Neural cell (in vitro differentiated cells): ENCODE measurements at regions not wholly inside any gene's neighbourhood (a gene's known extent, or its start where the extent isn't known, plus 50 kb on each side); places are given as distances from the start of the nearest gene placed in this dataset.

Experiments
- H2AFZ ChIP-seq: fragments of 200-600, 300-800 bp; sonication (generic), shearing (Covaris generic); 2 replicates; pipeline ENCODE4 v1.6.0; 2014; ENCODE audit warnings: low read depth, mild to moderate bottlenecking, antibody characterized with exemption, low read length, moderate library complexity
- H3F3A ChIP-seq: fragments of 200-600 bp; shearing (Covaris generic); 2 replicates; pipeline ENCODE4 v1.6.1; 2016; ENCODE audit warnings: mild to moderate bottlenecking, moderate library complexity, mixed read lengths, antibody characterized with exemption, low read length; ENCODE audit not compliant: insufficient read depth, poor library complexity, severe bottlenecking
- H3K27ac ChIP-seq: fragments of 200-600, 300-800 bp; sonication (generic), shearing (Covaris generic); 2 replicates; pipeline ENCODE4 v1.5.1; 2014; ENCODE audit warnings: mild to moderate bottlenecking, low read length, moderate library complexity
- H3K27me3 ChIP-seq: fragments of 300-800, 200-600 bp; sonication (generic), shearing (Covaris generic); 2 replicates; pipeline ENCODE4 v1.6.0; 2014; ENCODE audit warnings: mild to moderate bottlenecking, low read depth, low read length, moderate library complexity; ENCODE audit not compliant: insufficient read depth
- H3K36me3 ChIP-seq: fragments of 300-800, 200-600 bp; sonication (generic), shearing (Covaris generic); 2 replicates; pipeline ENCODE4 v1.5.1; 2014; ENCODE audit warnings: mild to moderate bottlenecking, antibody characterized with exemption, low read length, moderate library complexity; ENCODE audit not compliant: insufficient read depth
- H3K4me2 ChIP-seq: fragments of 300-800, 200-600 bp; sonication (generic), shearing (Covaris generic); 2 replicates; pipeline ENCODE4 v1.6.0; 2014; ENCODE audit warnings: mild to moderate bottlenecking, low read length
- H3K4me3 ChIP-seq: fragments of 300-800, 200-600 bp; sonication (generic), shearing (Covaris generic); 2 replicates; pipeline ENCODE4 v1.5.1; 2014; ENCODE audit warnings: mild to moderate bottlenecking, low read length, moderate library complexity
- H3K79me2 ChIP-seq: fragments of 200-600 bp; shearing (Covaris generic); replicated peaks from 2 replicates; pipeline ENCODE4 v1.6.0; 2014; ENCODE audit warnings: mild to moderate bottlenecking, low read length, moderate library complexity; ENCODE audit not compliant: insufficient read depth
- H3K9ac ChIP-seq: fragments of 300-800, 200-600 bp; sonication (generic), shearing (Covaris generic); 2 replicates; pipeline ENCODE4 v1.6.1; 2016; ENCODE audit warnings: mild to moderate bottlenecking, low read length, mixed read lengths
- H3K9me2 ChIP-seq: fragments of 200-600 bp; shearing (Covaris generic); 2 replicates; pipeline ENCODE4 v1.6.1; 2016; ENCODE audit warnings: mild to moderate bottlenecking, low read length, mixed read lengths; ENCODE audit not compliant: insufficient read depth
- H3K9me3 ChIP-seq: fragments of 200-600, 300-800 bp; sonication (generic), shearing (Covaris generic); 2 replicates; pipeline ENCODE4 v1.6.1; 2016; ENCODE audit warnings: mild to moderate bottlenecking, mixed run types, low read length, moderate library complexity, mixed read lengths
- H4K20me1 ChIP-seq: fragments of 200-600 bp; shearing (Covaris generic); 2 replicates; pipeline ENCODE4 v1.6.1; 2016; ENCODE audit warnings: mild to moderate bottlenecking, mixed run types; ENCODE audit not compliant: insufficient read depth
- EP300 ChIP-seq: fragments of 450-650 bp; conservative IDR thresholded peaks from 2 replicates; pipeline ENCODE4 v1.6.1; 2014; ENCODE audit warnings: antibody characterized with exemption, mild to moderate bottlenecking, moderate library complexity; ENCODE audit not compliant: poor library complexity, severe bottlenecking
- EZH2 ChIP-seq: fragments of 200-600, 300-800 bp; shearing (Covaris generic), sonication (generic); IDR thresholded peaks from 2 replicates; pipeline ENCODE4 v1.6.1; 2014; ENCODE audit warnings: antibody characterized with exemption, low read length, borderline replicate concordance, mild to moderate bottlenecking; ENCODE audit not compliant: insufficient read depth, poor library complexity, severe bottlenecking
- MXI1 ChIP-seq: fragments of 450-650 bp; conservative IDR thresholded peaks from 2 replicates; pipeline ENCODE4 v1.6.1; 2014; ENCODE audit warnings: antibody characterized with exemption, mild to moderate bottlenecking; ENCODE audit not compliant: poor library complexity, severe bottlenecking
- POLR2AphosphoS5 ChIP-seq: IDR thresholded peaks from 2 replicates; pipeline ENCODE4 v1.6.1; 2012
- RAD21 ChIP-seq: fragments of 450-650 bp; conservative IDR thresholded peaks from 2 replicates; pipeline ENCODE4 v1.6.1; 2014; ENCODE audit warnings: antibody characterized with exemption, mild to moderate bottlenecking, moderate library complexity
- REST ChIP-seq: IDR thresholded peaks from 2 replicates; pipeline ENCODE4 v1.6.1; 2012; ENCODE audit warnings: borderline replicate concordance
- SMC3 ChIP-seq: fragments of 450-650 bp; conservative IDR thresholded peaks from 2 replicates; pipeline ENCODE4 v1.6.1; 2014; ENCODE audit warnings: antibody characterized with exemption, mild to moderate bottlenecking, moderate library complexity; ENCODE audit not compliant: poor library complexity
- TAF1 ChIP-seq: IDR thresholded peaks from 2 replicates; pipeline ENCODE4 v1.6.1; 2012; ENCODE audit warnings: low read depth
- TF ChIP-seq, protein P1 (sequence below): fragments of 450-650 bp; IDR thresholded peaks from 2 replicates; pipeline ENCODE4 v1.5.1; 2014; ENCODE audit warnings: antibody characterized with exemption, mild to moderate bottlenecking, moderate library complexity; ENCODE audit not compliant: poor library complexity, severe bottlenecking

DNA sequence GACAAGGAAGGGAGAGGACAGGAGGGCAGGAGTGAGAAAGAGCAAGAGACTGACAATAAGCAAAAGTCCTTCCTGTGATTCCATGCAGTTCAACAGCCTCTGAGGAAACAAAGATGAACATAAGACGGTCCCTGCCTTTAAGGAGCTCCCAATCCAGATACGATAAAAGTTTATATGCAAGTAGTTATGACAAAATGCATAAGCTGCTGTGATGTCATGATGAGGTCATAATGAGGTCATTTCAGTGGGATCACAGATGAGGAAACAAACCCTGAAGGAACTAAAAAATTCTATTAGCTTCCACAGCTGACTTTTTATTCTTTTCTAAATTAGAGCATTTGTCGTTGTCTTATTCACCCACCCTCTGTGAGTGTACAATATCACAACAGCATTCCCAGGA is 458.5 kb upstream of the ACVR2A start:
- Histone ChIP-seq H4K20me1 (no peaks in the 10 kb centered on the region), H3F3A (no peaks in the 10 kb centered on the region), H3K9me3 (no peaks in the 10 kb centered on the region), H3K36me3 (no peaks in the 10 kb centered on the region), H3K4me2 (no peak overlapping the region), H3K27ac (no peak overlapping the region), H2AFZ (no peak overlapping the region), H3K9me2 (no peaks in the 10 kb centered on the region), H3K27me3 (no peaks in the 10 kb centered on the region), H3K9ac (no peak overlapping the region), H3K79me2 (no peaks in the 10 kb centered on the region), H3K4me3 (no peak overlapping the region)
- no peak for TF ChIP-seq REST
- no peak for TF ChIP-seq RAD21
- TF ChIP-seq SMC3: no peak
- no peak for TF ChIP-seq TAF1
- TF ChIP-seq, protein P1, sequence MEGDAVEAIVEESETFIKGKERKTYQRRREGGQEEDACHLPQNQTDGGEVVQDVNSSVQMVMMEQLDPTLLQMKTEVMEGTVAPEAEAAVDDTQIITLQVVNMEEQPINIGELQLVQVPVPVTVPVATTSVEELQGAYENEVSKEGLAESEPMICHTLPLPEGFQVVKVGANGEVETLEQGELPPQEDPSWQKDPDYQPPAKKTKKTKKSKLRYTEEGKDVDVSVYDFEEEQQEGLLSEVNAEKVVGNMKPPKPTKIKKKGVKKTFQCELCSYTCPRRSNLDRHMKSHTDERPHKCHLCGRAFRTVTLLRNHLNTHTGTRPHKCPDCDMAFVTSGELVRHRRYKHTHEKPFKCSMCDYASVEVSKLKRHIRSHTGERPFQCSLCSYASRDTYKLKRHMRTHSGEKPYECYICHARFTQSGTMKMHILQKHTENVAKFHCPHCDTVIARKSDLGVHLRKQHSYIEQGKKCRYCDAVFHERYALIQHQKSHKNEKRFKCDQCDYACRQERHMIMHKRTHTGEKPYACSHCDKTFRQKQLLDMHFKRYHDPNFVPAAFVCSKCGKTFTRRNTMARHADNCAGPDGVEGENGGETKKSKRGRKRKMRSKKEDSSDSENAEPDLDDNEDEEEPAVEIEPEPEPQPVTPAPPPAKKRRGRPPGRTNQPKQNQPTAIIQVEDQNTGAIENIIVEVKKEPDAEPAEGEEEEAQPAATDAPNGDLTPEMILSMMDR: no peak
- TF ChIP-seq EZH2: no peak
- no peak for TF ChIP-seq POLR2AphosphoS5
- no peak for TF ChIP-seq EP300

DNA sequence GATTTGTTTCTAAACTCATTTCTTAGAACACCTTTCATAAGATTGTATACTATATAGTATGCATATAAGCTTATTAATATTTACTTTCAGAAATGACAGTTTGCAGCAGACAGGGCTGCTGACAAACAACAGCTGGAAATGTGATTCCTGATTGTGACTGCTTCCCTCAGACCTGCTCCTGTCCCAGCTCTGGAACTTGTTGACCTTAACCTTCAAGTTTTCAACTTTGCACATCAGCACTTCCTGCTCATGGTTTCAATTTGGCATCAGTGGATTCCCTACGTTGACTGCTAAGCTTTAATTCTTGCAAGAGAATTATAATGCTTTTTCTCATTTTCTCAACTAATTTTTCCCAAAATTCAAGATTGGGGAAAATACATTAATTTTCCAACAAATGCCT is 459.2 kb upstream of the ACVR2A start:
- TF ChIP-seq, protein P1: no peak
- no peak for TF ChIP-seq RAD21
- TF ChIP-seq REST: no peak
- no peak for TF ChIP-seq EZH2
- no peak for TF ChIP-seq SMC3
- no peak for TF ChIP-seq TAF1
- no peak for TF ChIP-seq POLR2AphosphoS5
- TF ChIP-seq MXI1: no peak
- no peak for TF ChIP-seq EP300
- Histone ChIP-seq H2AFZ (no peak overlapping the region), H3K4me2 (no peak overlapping the region), H3K4me3 (no peak overlapping the region), H3K27me3 (no peaks in the 10 kb centered on the region), H3K79me2 (no peaks in the 10 kb centered on the region), H3K9me2 (no peaks in the 10 kb centered on the region), H3F3A (no peaks in the 10 kb centered on the region), H3K36me3 (no peaks in the 10 kb centered on the region), H4K20me1 (no peaks in the 10 kb centered on the region), H3K9me3 (no peaks in the 10 kb centered on the region), H3K9ac (no peak overlapping the region), H3K27ac (no peak overlapping the region)
